ENCODE measurements at regions not wholly inside any gene's neighbourhood (a gene's known extent, or its start where the extent isn't known, plus 50 kb on each side); places are given as distances from the start of the nearest gene placed in this dataset.

DNA sequence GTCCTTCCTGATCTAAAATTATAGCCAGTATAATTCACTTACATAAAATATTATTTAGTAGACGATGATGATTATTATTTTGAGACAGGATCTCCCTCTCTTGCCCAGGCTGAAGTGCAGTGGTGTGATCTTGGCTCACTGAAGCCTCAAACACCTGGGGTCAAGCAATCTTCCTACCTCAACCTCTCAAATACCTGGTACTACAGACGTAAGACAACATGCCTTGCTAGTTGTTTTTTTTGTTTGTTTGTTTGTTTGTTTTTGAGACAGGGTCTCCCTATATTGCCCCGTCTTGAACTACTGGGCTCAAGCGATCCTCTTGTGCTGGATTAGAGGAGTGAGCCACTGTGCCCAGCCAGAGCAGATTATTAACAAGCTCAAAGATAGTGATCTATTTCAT is 399.1 kb upstream of the ZNF804A start:
- Histone ChIP-seq H3K4me3 (ENCODE audit: low read length) (no peak overlapping the region), H3K79me2 (replicated peaks; ENCODE audit: insufficient read depth, low read length) (no peaks in the 10 kb centered on the region), H3K4me2 (ENCODE audit: low read length) (no peak overlapping the region), H3K9me2 (ENCODE audit: insufficient read depth, low read length) (no peaks in the 10 kb centered on the region), H3F3A (ENCODE audit: insufficient read depth, low read length, poor library complexity, severe bottlenecking) (no peaks in the 10 kb centered on the region), H4K20me1 (ENCODE audit: insufficient read depth) (no peaks in the 10 kb centered on the region), H3K9me3 (ENCODE audit: low read length) (no peaks in the 10 kb centered on the region), H3K36me3 (ENCODE audit: insufficient read depth, low read length) (no peaks in the 10 kb centered on the region), H3K9ac (ENCODE audit: low read length) (no peak overlapping the region), H2AFZ (ENCODE audit: low read depth, low read length) (no peak overlapping the region), H3K27ac (ENCODE audit: low read length) (no peak overlapping the region), H3K27me3 (ENCODE audit: insufficient read depth, low read depth, low read length) (no peaks in the 10 kb centered on the region)
- TF ChIP-seq SMC3 (conservative IDR thresholded peaks at IDR 0.05; ENCODE audit: poor library complexity) (no peak), MXI1 (conservative IDR thresholded peaks at IDR 0.05; ENCODE audit: poor library complexity, severe bottlenecking) (no peak), EZH2 (IDR thresholded peaks at IDR 0.05; ENCODE audit: borderline replicate concordance, insufficient read depth, low read length, poor library complexity, severe bottlenecking) (no peak), EP300 (conservative IDR thresholded peaks at IDR 0.05; ENCODE audit: poor library complexity, severe bottlenecking) (no peak), RAD21 (conservative IDR thresholded peaks at IDR 0.05) (no peak), TAF1 (IDR thresholded peaks at IDR 0.05; ENCODE audit: low read depth) (no peak), POLR2AphosphoS5 (IDR thresholded peaks at IDR 0.05) (no peak)
- TF ChIP-seq, protein P1, sequence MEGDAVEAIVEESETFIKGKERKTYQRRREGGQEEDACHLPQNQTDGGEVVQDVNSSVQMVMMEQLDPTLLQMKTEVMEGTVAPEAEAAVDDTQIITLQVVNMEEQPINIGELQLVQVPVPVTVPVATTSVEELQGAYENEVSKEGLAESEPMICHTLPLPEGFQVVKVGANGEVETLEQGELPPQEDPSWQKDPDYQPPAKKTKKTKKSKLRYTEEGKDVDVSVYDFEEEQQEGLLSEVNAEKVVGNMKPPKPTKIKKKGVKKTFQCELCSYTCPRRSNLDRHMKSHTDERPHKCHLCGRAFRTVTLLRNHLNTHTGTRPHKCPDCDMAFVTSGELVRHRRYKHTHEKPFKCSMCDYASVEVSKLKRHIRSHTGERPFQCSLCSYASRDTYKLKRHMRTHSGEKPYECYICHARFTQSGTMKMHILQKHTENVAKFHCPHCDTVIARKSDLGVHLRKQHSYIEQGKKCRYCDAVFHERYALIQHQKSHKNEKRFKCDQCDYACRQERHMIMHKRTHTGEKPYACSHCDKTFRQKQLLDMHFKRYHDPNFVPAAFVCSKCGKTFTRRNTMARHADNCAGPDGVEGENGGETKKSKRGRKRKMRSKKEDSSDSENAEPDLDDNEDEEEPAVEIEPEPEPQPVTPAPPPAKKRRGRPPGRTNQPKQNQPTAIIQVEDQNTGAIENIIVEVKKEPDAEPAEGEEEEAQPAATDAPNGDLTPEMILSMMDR (IDR thresholded peaks at IDR 0.05; ENCODE audit: poor library complexity, severe bottlenecking): no peak
- TF ChIP-seq, protein P2, sequence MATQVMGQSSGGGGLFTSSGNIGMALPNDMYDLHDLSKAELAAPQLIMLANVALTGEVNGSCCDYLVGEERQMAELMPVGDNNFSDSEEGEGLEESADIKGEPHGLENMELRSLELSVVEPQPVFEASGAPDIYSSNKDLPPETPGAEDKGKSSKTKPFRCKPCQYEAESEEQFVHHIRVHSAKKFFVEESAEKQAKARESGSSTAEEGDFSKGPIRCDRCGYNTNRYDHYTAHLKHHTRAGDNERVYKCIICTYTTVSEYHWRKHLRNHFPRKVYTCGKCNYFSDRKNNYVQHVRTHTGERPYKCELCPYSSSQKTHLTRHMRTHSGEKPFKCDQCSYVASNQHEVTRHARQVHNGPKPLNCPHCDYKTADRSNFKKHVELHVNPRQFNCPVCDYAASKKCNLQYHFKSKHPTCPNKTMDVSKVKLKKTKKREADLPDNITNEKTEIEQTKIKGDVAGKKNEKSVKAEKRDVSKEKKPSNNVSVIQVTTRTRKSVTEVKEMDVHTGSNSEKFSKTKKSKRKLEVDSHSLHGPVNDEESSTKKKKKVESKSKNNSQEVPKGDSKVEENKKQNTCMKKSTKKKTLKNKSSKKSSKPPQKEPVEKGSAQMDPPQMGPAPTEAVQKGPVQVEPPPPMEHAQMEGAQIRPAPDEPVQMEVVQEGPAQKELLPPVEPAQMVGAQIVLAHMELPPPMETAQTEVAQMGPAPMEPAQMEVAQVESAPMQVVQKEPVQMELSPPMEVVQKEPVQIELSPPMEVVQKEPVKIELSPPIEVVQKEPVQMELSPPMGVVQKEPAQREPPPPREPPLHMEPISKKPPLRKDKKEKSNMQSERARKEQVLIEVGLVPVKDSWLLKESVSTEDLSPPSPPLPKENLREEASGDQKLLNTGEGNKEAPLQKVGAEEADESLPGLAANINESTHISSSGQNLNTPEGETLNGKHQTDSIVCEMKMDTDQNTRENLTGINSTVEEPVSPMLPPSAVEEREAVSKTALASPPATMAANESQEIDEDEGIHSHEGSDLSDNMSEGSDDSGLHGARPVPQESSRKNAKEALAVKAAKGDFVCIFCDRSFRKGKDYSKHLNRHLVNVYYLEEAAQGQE (IDR thresholded peaks at IDR 0.05; ENCODE audit: borderline replicate concordance): no peak

DNA sequence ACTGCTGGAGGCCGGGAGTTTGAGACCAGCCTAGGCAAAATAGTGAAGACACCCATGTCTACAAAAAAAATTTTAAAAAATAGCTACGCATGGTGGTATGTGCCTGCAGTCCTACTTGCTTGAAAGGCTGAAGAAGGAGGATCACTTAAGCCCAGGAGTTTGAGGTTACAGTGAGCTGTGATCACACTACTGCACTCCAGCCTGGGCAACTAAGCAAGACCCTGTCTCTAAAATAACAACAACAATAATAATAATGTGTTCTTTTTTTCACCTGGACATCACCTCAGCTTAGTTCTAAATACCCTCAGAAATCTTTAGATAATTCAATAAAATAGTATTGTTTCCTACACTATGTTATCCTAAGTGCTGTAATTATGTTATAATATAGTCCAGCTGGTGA is 397.1 kb upstream of the ZNF804A start:
- TF ChIP-seq TAF1 (IDR thresholded peaks at IDR 0.05; ENCODE audit: low read depth): no peak
- no peak for TF ChIP-seq MXI1 (conservative IDR thresholded peaks at IDR 0.05; ENCODE audit: poor library complexity, severe bottlenecking)
- TF ChIP-seq SMC3 (conservative IDR thresholded peaks at IDR 0.05; ENCODE audit: poor library complexity): no peak
- TF ChIP-seq POLR2AphosphoS5 (IDR thresholded peaks at IDR 0.05): no peak
- TF ChIP-seq EZH2 (IDR thresholded peaks at IDR 0.05; ENCODE audit: borderline replicate concordance, insufficient read depth, low read length, poor library complexity, severe bottlenecking): no peak
- TF ChIP-seq, protein P2 (IDR thresholded peaks at IDR 0.05; ENCODE audit: borderline replicate concordance): no peak
- TF ChIP-seq RAD21 (conservative IDR thresholded peaks at IDR 0.05): no peak
- TF ChIP-seq EP300 (conservative IDR thresholded peaks at IDR 0.05; ENCODE audit: poor library complexity, severe bottlenecking): no peak
- TF ChIP-seq, protein P1 (IDR thresholded peaks at IDR 0.05; ENCODE audit: poor library complexity, severe bottlenecking): no peak

More for the DNA sequence above, 397.1 kb upstream of the ZNF804A start:
- H4K20me1 ChIP-seq (ENCODE audit: insufficient read depth): no peaks in the 10 kb centered on the region
- H3F3A ChIP-seq (ENCODE audit: insufficient read depth, low read length, poor library complexity, severe bottlenecking): no peaks in the 10 kb centered on the region
- H3K9me2 ChIP-seq (ENCODE audit: insufficient read depth, low read length): no peaks in the 10 kb centered on the region
- H3K79me2 ChIP-seq (replicated peaks; ENCODE audit: insufficient read depth, low read length): no peaks in the 10 kb centered on the region
- no peak overlapping the region for H3K9ac ChIP-seq (ENCODE audit: low read length)
- H3K27ac ChIP-seq (ENCODE audit: low read length): no peak overlapping the region
- no peaks in the 10 kb centered on the region for H3K27me3 ChIP-seq (ENCODE audit: insufficient read depth, low read depth, low read length)
- no peak overlapping the region for H3K4me3 ChIP-seq (ENCODE audit: low read length)
- H2AFZ ChIP-seq (ENCODE audit: low read depth, low read length): no peak overlapping the region
- H3K9me3 ChIP-seq (ENCODE audit: low read length): no peaks in the 10 kb centered on the region
- no peak overlapping the region for H3K4me2 ChIP-seq (ENCODE audit: low read length)
- H3K36me3 ChIP-seq (ENCODE audit: insufficient read depth, low read length): no peaks in the 10 kb centered on the region
